ENCODE measurements at regions not wholly inside any gene's neighbourhood (a gene's known extent, or its start where the extent isn't known, plus 50 kb on each side); places are given as distances from the start of the nearest gene placed in this dataset.

DNA sequence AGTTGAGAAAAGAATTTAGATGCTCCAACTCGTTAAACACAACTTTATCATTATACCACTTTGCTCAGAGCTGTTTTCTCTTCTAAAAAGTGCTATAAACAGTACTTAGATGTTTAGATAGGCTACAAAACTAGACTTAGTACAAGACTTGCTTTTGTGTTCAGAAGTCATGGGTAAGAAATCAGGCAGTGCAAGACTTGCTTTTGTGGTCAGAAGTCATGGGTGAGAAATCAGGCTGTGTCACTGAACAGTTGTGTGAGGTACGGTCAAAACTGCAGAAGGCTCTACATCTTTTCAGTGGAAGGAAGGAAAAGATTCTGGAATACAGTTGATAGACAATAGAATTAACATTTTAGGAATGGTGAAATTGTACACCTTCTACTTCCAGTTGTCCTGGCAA lies 239.7 kb downstream of the DNAJB9 start:
- TF ChIP-seq POLR2A (IDR thresholded peaks at IDR 0.05) = no peak
- TF ChIP-seq, protein P1, sequence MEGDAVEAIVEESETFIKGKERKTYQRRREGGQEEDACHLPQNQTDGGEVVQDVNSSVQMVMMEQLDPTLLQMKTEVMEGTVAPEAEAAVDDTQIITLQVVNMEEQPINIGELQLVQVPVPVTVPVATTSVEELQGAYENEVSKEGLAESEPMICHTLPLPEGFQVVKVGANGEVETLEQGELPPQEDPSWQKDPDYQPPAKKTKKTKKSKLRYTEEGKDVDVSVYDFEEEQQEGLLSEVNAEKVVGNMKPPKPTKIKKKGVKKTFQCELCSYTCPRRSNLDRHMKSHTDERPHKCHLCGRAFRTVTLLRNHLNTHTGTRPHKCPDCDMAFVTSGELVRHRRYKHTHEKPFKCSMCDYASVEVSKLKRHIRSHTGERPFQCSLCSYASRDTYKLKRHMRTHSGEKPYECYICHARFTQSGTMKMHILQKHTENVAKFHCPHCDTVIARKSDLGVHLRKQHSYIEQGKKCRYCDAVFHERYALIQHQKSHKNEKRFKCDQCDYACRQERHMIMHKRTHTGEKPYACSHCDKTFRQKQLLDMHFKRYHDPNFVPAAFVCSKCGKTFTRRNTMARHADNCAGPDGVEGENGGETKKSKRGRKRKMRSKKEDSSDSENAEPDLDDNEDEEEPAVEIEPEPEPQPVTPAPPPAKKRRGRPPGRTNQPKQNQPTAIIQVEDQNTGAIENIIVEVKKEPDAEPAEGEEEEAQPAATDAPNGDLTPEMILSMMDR (IDR thresholded peaks at IDR 0.05) = no peak

Measured in body of pancreas (tissue), 4 donors.